GM18499 (cell line): ENCODE measurements at regions not wholly inside any gene's neighbourhood (a gene's known extent, or its start where the extent isn't known, plus 50 kb on each side); places are given as distances from the start of the nearest gene placed in this dataset.
"Not testable (repeated sequence)": the region's sequence is repeated elsewhere in the genome, so short reads cannot be mapped to it uniquely, and the experiment has no call there.

Experiments used
- ATAC-seq: cut with Tn5 transposase; IDR thresholded peaks from one replicate; pipeline ENCODE4 v1.9.1; 2021; ENCODE audit warnings: moderate number of reproducible peaks; ENCODE audit not compliant: insufficient read depth, unreplicated experiment

DNA sequence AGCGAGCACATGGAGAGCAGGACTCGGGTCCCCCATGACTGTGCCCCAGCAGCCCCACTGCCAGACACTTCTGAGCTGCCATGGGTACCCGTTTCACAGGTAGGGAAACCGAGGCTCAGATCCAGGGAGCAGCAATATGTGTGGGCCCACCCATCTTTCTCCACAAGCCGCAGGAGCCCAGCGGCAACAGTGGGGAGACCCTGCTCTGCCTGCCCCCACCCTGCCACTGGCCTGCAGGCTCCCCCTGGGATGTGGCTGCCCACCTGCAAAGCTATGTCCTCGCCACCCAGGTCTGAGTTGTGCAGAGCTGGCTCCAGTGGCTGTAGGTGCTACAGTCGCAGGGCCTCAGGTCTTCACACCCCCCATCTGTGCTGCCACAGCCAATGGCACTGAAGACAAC, 50.6 kb upstream of the C1QTNF9B start:
- ATAC-seq, result no peak

DNA sequence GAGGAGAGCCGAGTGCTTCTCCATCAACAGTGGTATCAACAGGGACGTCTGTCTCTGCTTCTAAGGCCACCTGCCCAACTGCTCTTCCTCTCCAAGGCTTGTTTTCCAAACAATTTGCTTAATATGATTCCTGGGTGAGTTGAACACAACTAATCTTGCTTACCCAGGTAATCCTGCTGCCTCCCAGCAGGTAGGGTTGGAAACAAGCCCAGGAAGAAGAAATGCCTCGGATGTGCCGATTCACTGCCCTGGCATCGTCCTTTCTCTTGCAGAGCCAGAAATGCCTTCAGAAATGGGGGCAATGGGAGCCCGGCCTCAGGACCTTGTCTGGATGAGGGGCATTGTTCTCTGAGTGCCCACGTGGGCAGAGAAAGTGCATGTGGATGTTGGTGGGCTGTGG, 51.9 kb upstream of the C1QTNF9B start:
- no peak for ATAC-seq

DNA sequence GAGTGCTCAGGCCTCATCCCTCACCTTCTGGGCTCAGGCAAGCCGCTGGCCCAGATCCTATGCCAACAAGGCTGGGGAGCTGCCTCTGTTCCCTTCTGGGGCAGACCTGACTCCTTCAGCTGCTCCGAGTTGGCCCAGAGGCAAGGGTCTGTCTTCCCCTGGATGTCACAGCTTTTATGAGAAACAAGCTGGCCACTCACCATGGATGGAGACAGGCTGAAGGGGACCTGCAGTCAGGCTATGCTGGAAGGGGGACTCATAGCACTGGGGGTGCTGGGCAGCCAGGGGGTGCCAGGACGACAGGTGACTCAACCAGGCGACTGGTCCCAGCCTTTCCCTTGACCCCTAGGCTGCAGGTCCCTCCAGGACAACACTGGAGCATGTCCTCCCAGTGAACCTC, 52.4 kb upstream of the C1QTNF9B start:
- no peak for ATAC-seq

DNA sequence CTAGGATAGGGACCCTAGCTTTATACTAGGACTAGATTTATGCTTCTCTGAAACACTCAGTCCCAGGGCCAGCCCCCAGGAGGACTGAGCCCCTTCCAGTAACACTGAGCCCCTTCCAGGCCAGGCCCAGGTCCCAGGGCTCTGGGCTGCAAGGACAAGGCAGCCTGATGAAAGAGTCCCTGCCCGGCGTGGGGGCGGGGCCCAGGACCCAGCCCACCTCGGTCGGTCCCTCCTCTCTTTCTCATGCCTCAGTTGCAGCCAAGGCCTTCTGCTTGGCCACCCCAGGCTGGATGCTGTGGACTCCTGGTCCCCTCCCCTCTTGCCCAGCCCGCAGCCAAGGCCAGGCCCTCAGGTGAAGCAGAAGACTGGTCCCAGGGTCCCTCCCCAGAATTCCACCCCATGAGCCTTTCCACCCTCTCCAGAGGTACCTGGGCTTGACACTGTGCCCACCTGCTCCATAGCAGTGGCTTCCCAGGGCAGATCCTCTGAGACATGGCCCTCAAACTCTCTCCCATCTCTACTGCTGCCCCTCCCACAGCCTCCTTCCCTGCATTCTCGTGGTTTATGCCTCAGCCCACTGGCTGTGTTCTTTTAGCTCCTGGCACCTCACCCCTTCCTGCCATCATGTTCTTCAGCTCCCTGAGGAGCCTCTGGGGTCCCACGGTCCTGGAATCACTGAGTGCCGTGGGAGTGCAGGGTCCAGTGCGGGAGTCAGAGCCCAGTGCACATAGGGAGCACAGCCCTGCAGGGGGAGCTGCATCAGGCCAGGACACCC, 53.6 kb upstream of the C1QTNF9B start:
- ATAC-seq, result no peak

DNA sequence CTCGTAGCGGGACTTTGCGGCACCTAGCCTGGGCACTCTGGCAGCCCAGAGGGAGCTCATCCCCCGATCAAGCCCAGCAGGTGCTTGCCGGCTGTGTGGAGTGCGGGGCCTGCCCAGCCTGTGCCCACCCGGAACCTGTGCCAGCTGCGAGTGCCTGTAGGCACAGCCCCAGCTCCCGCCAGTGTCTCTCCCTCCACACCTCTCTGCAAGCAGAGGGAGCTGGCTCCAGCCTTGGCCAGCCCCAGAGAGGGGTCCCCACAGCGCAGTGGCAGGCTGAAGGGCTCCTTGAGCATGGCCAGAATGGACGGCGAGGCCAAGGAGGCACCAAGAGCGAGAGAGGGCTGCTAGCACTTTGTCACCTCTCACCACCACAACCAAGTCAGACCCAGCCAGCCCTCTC, 55.5 kb upstream of the C1QTNF9B start:
- ATAC-seq, result no peak

DNA sequence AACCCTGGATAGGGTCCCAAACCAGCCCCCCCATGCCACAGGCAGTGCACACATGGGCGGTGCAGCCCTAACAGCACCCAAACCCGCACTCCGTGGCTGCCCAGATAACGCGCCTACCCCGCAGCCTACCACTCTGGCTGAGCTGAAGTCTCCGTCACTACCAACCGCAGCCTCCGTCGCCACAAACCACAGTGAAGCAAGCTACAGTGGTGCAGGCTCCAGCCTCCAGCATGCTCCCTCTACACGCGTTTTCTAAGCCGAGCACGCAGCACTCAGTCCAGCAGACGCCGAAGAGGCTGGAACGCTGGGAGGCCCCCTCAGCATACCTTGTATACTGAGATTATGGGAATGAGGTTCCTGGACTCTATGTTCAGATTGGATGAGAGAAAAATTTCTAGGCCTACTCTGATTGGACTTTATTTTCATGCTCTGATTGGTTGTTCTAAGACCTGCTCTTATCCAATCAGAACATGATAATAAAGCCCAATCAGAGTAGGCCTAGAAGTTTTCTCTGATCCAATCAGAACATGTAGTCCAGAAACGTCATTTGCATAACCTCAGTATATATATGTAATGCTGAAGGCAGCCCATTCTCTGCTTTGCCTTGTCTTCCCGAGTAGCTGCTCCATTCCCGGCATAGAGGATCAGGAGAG, 56.7 kb upstream of the C1QTNF9B start:
- no peak for ATAC-seq

DNA sequence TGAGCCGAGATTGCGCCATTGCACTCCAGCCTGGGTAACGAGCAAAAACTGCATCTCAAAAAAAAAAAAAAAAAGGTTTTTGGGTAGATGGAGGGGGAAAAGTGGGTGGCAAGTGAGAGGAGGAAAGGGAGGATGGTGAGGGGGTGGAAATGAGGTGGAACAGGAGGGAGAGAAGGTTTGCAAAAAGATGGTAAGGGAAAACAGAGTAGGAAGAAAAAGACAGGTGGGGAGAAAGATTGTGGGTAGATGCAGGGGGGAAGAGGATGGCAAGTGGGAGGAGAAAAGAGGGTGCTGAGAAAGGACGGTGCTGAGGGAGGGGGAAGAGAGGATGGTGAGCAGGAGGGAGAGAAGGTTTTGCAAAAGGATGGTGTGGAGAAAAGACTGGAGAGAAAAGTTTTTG, 57.8 kb upstream of the C1QTNF9B start:
- ATAC-seq, result no peak

DNA sequence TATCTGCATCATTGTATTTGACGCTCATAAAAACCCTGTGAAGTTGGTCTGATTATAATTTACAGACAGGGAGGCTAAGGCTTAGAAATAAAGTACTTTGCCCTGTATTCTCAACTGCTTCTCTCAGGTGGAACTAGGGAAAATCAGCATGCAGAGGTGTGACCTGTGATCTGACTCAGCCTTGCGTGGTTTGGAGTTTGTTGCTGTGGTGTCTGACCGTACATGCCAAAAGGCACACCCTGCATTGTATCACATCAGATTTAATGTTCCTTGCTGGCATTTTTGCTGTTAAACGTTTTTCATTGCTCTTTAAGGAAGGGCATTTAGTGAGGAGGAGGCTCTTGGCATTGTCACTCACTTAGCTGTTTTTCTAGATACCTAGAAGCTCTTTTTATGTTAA, 58.8 kb upstream of the C1QTNF9B start:
- ATAC-seq, result no peak

DNA sequence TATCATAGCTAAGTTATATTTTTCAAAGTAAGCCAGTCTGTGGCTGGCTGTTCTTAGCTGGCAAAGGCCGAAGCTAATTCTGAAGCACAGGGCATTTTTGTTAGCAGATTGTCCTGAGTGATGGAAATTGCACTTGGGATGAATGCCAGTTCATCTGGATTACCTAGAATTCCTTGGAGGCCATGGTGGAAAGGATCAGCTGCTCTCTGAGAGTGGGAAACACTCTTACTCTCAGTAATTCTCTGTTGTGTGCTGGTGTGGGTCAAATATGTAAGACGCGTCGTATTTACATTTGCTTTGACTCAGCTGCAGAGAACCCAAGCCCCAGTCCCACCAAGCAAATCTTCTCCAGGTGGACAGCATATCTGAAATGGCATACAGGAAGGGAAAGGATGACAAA, 60.7 kb upstream of the C1QTNF9B start:
- no peak for ATAC-seq

DNA sequence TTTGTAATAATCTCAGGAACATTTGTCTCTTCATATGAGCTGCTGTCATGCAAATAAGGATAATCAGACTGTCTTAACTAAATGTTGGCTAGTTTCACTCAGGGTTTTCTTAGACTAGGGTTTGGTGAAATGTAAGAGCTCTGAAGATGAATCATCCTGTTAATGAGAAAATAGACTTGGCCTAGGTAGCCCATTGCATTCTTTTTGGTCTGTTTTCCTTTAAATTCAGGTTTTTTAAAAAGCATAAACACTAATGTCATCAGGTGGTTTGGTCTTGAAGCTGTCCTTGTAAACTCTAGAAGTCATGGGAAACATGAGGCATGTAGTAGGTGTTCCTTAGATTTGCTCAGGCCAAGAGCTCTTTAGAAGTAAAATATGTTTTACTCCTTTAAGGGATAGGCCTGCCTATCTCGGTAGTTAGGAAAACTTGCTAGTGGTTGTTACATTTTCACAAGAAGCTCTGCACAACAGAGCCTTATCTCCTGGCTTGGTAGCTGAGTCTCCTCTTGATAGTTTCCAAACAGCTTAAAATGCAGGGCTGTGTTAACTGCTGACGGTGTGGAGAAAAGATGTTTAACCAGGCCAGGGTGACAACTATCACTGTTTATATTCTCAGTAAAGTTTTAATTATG, 62.0 kb upstream of the C1QTNF9B start:
- ATAC-seq, result no peak

DNA sequence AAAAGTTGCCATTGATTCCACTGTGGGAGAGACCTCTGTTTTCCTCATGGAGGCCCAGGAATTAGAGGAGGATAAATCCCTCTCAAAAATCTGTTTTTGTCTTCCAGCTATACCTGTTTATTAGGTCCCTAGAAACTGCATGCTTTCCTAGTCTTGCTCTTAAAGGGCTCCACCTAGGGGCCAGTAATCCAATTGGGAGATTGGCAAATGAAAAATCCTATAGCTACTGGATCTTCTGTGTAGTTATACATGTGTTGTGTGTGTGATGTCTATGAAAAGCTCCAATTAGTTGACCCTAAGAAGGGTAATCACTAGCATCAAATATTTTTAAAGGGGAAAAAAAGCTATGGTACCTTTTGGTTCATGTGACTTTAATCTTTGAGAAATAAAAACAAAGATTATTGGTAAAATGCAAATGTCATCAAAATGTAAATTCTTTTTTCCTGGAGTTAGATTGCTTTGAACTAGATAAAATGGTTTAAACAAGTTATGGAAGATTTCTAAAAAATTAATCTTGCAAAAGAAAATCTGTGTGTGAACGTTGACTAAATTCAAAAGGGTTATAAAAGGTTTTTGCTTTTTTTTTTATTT, 63.4 kb upstream of the C1QTNF9B start:
- ATAC-seq, result no peak

DNA sequence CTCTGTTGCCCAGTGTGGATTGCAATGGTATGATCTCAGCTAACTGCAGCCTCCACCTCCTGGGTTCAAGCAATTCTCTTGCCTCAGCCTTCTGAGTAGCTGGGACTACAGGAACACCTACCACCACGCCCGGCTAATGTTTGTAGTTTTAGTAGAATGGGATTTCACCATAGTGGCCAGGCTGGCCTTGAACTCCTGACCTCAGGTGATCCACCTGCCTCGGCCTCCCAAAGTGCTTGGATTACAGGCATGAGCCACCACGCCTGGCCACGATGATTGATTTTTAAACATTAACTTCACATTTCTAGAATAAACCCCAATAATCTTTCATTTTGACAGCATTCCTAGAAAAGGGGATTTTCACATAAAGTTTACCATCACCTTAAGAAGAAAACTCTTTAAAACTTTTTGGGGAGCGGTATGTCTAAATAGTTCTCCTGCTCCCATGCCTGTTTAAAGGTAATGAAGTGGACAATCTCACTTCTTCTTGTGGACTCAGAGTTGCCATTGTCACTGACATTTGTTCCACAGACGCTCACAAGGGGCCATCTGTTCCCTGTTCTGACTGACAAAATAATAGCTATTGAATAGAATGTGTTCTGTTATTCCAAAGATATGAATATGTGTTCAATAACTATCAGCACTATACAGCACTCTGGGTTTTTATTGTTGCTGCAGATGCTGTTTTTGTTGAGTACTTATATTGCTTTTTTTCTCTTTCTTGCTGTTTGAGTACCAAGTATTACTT, 66.1 kb upstream of the C1QTNF9B start:
- no peak for ATAC-seq

DNA sequence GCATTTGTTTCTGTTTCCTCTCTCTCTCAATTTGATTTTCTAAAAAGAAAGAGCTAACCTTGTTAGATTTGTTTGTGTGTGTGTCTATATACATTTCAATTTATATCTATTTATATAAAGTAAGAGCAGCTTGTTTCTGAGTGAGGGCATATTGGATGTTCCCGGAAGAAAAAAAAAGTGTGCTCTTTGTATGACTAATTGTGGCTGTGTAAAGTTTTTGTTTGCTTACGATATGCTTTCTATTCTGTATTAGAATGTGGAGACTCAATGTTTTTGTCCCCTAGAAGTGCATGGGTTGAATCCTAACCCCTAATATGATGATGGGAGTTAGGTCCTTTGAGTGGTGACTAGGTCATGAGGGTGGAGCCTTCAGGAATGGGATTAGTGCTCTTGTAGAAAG, 66.6 kb upstream of the C1QTNF9B start:
- no peak for ATAC-seq

DNA sequence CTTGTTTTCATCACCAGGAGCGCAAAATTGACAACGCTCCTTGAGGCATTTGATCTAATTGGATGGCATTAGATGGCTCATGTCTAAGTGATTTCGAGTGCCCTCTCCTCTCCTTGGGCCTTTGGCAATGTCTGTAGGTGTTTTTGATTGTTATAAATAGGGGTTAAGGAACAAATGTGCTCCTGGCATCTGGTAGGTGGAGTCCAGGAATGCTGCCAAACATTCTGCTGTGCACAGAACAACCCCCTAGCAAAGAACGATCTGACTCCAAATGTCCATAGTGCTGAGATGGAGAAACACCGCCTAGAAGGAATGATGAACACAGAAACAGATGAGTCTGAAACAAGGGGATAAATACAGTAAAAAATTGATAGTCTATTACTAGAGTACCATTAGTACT, 68.0 kb upstream of the C1QTNF9B start:
- no peak for ATAC-seq

DNA sequence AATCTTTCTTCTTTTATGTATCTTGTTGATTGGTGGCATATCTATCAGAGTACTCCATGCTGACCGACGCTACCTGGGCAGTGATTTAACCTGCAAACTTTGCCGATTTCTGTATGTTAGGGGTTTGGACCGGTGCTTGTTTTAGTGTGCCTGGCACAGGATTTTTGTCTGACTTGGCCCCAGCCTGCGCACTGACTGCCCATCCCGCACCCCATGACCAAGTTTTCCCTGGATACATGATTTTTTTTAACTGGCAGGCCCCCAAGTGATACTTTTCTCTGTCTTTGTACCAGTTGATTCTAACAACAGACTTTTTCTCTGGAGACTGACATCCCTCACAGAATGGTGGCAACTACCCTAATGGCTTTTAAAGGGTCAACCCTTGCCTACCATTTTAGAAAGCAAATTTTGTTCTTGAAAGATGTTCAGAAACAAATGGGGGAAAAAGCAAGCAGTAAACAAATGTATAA, 69.0 kb upstream of the C1QTNF9B start:
- ATAC-seq, result no peak

DNA sequence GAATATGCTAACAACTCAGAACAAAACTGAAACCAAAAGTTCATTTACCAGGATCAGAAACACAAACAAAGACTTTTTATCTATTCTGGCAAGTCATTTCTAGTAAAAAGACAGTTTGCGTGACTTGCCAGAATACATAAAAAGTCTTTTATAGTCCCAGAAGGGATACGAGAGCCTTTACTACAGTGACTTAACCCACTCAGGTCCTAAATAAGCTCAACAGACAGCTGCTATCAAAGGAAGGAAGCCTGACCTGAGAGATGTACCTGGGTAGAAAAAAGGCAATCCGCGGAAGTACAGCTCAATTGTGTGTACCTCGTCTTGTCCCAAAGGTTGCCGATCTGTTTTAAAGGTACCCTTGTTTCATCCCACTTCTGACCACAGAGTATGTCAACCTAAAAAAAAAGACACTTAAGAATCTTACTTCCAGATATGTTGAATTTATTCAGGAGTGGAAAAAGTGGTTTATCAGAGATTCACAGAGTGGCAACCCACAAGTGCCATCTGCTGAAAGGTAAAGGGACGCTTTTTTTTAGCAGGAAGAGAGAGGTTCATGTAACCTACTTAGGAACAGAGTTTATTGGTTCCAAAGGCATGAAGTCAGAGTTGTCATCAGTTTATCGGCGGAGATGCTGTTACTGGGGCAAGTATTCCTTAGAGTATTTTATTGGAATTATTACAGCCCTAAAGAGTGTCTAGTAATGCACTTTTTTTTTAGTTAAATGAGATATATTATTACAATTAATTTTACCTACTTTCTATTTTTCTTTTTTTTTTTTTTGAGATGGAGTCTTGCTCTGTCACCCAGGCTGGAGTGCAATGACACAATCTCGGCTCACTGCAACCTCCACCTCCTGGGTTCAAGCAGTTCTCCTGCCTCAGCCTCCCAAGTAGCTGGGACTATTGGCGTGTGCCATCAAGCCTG, 69.7 kb upstream of the C1QTNF9B start:
- ATAC-seq, result no peak

DNA sequence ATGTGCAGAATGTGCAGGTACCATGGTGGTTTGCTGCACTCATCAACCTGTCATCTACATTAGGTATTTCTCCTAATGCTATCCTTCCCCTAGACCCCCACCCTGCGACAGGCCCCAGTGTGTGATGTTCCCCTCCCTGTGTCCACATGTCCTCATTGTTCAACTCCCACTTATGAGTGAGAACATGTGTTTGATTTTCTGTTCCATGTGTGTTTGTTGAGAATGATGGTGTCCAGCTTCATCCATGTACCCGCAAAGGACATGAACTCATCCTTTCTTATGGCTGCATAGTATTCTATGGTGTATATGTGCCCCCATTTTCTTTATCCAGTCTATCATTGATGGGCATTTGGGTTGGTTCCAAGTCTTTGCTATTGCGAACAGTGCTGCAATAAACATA, 70.5 kb upstream of the C1QTNF9B start:
- not testable (repeated sequence) for ATAC-seq

DNA sequence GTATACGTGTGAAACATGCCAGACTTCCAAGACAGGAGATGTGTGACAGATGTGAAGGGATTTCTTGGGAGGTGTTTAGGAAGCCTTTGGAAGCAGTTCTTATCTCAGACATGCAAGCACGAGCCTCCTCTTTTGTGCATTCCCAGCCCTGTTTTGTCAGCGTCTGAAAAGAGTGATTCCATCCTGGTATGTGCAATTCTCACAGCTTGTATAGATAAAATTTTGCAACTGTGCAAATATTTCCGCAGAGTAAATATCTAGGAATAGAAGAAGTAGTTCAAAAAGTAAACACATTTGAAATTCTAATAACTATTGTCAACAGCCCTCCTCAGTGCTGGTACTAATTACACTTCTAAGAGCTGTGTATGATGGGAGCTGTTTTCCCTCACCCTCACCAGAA, 72.3 kb upstream of the C1QTNF9B start:
- no peak for ATAC-seq

DNA sequence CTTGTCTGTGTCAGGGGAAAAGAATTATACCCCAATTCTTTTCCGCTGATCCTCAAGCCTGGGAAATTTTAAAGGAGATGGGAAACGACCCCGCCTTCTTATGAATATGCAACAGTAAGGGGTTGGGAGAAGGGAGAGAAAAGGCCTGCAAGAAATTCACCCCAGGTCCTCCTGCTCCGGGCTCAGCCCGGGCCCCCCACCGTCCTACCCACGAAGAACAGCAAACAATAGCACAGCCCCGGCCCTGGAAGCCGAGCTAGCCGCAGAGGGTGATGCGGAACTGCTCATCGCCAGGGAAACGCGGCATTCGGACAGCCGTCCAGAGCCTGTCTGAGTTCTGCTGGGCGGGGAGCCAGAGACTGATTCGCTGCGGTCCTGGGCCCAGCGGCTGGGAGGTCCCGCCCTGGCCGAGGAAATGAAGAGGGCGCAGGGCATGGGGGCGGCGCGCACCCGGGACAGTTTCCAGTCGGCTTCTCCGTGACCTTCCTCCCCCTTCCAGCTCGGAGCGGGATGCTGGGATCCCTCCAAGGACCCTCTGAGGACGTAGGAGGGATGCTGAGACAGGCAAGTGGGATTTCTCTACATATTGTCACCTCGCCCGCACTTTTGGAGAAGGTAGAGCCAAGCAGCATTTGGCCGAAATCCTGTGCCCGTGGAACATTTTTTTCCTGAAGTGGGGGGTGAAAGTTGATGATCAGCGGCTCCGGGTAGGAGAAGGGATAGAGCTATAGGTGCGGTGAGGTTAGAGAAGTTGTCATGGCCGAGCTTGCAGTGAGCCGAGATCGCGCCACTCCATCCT, 82.3 kb upstream of the C1QTNF9B start:
- peak; percentile 20 for ATAC-seq
